ENCODE measurements at regions not wholly inside any gene's neighbourhood (a gene's known extent, or its start where the extent isn't known, plus 50 kb on each side); places are given as distances from the start of the nearest gene placed in this dataset.

GRCh38 chr13:76086729-76087128 lies 450.6 kb downstream of the LMO7 start:
- no peak for DNase-seq (ENCODE audit: low spot score)

GRCh38 chr13:76067850-76068249 lies 431.7 kb downstream of the LMO7 start:
- DNase-seq (ENCODE audit: low spot score): no peak

GRCh38 chr13:76053181-76053580 lies 417.1 kb downstream of the LMO7 start:
- no peak for DNase-seq (ENCODE audit: low spot score)

- DNase-seq (ENCODE audit: low spot score): no peak
Measured at GRCh38 chr13:76049376-76049746, 413.2 kb downstream of the LMO7 start.

GRCh38 chr13:76048675-76049375 lies 412.7 kb downstream of the LMO7 start:
- no peak for DNase-seq (ENCODE audit: low spot score)

- no peak for DNase-seq (ENCODE audit: low spot score)
Measured at GRCh38 chr13:76048131-76048530, 412.0 kb downstream of the LMO7 start.

- no peak for DNase-seq (ENCODE audit: low spot score)
Measured at GRCh38 chr13:76043874-76044273, 407.7 kb downstream of the LMO7 start.

GRCh38 chr13:76038920-76039716 lies 403.0 kb downstream of the LMO7 start:
- DNase-seq (ENCODE audit: low spot score): no peak

GRCh38 chr13:76036176-76036575 lies 400.0 kb downstream of the LMO7 start:
- no peak for DNase-seq (ENCODE audit: low spot score)

- no peak for DNase-seq (ENCODE audit: low spot score)
Measured at GRCh38 chr13:76035711-76036110, 399.6 kb downstream of the LMO7 start.

- no peak for DNase-seq (ENCODE audit: low spot score)
Measured at GRCh38 chr13:76029706-76030105, 393.6 kb downstream of the LMO7 start.

GRCh38 chr13:76029088-76029487 lies 393.0 kb downstream of the LMO7 start:
- no peak for DNase-seq (ENCODE audit: low spot score)

GRCh38 chr13:76027131-76027530 lies 391.0 kb downstream of the LMO7 start:
- DNase-seq (ENCODE audit: low spot score): no peak

- DNase-seq (ENCODE audit: low spot score): no peak
Measured at GRCh38 chr13:76025392-76025791, 389.3 kb downstream of the LMO7 start.

GRCh38 chr13:76024151-76024550 lies 388.0 kb downstream of the LMO7 start:
- peak; percentile 5 for DNase-seq (ENCODE audit: low spot score)

GRCh38 chr13:76023652-76024051 lies 387.5 kb downstream of the LMO7 start:
- DNase-seq (ENCODE audit: low spot score): peak; percentile 15

- DNase-seq (ENCODE audit: low spot score): no peak
Measured at GRCh38 chr13:76020421-76020955, 384.4 kb downstream of the LMO7 start.

GRCh38 chr13:76019421-76020044 lies 383.4 kb downstream of the LMO7 start:
- DNase-seq (ENCODE audit: low spot score): no peak

- DNase-seq (ENCODE audit: low spot score): no peak
Measured at GRCh38 chr13:76017861-76018556, 381.9 kb downstream of the LMO7 start.

GRCh38 chr13:76016799-76017400 lies 380.8 kb downstream of the LMO7 start:
- peak; percentile 21 for DNase-seq (ENCODE audit: low spot score)

GRCh38 chr13:76014406-76015318 lies 378.5 kb downstream of the LMO7 start:
- peak; percentile 6 for DNase-seq (ENCODE audit: low spot score)

Data from LoVo (cell line).